ENCODE measurements at regions not wholly inside any gene's neighbourhood (a gene's known extent, or its start where the extent isn't known, plus 50 kb on each side); places are given as distances from the start of the nearest gene placed in this dataset.

- intact Hi-C loops (cut with DNase I), result no loop called here
- 88 to 89% methylated on average over 3 of the region's 3 CpGs for WGBS, 2 donors
- no peaks in the 10 kb centered on the region for H3K27me3 ChIP-seq
- no peak for ATAC-seq
- H3K4me1 ChIP-seq, result no peaks in the 10 kb centered on the region
- no peak overlapping the region for H3K4me3 ChIP-seq
- no peak for TF ChIP-seq CTCF (IDR thresholded peaks at IDR 0.05)
- no peaks in the 10 kb centered on the region for H3K36me3 ChIP-seq
- DNase-seq, result no peak
- H3K9me3 ChIP-seq, result no peaks in the 10 kb centered on the region
- H3K27ac ChIP-seq, result no peak overlapping the region
- no peak for FAIRE-seq
Measured at GRCh38 chr5:38681029-38681706, 124.7 kb upstream of the LIFR start.

GRCh38 chr5:38681966-38682365, 125.5 kb upstream of the LIFR start:
- H3K27ac ChIP-seq, result no peak overlapping the region
- no peak for FAIRE-seq
- intact Hi-C loops (cut with DNase I), result no loop called here
- H3K27me3 ChIP-seq, result no peaks in the 10 kb centered on the region
- no peak for ATAC-seq
- no peaks in the 10 kb centered on the region for H3K4me1 ChIP-seq
- H3K9me3 ChIP-seq, result no peaks in the 10 kb centered on the region
- DNase-seq, result no peak
- no peaks in the 10 kb centered on the region for H3K36me3 ChIP-seq
- no peak for TF ChIP-seq CTCF (IDR thresholded peaks at IDR 0.05)
- 71 to 83% methylated on average over 6 of the region's 6 CpGs for WGBS, 2 donors
- no peak overlapping the region for H3K4me3 ChIP-seq

DNA sequence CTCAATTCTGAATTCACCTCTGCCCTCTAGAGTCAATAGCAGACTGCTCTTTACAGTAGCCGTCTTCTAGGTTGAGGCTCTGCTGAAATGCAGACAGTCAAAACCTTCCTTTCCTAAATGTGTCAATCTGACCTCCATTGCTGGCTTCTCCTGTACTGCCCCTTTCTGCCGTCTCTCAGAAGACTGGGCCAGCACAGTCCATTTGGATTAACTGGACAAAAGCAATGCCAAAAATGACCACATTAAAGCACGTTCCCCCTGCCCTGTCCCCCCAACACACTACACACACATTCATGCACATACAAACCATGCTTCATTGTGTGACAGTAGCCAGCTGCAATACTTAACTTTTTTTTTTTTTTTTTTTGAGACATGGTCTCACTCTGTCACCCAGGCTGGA, 130.2 kb upstream of the LIFR start:
- DNase-seq (no peak), ATAC-seq (no peak), FAIRE-seq (no peak)
- no peaks in the 10 kb centered on the region for H3K36me3 ChIP-seq
- no peaks in the 10 kb centered on the region for H3K4me1 ChIP-seq
- no peak overlapping the region for H3K27ac ChIP-seq
- H3K9me3 ChIP-seq, result no peaks in the 10 kb centered on the region
- TF ChIP-seq CTCF (IDR thresholded peaks at IDR 0.05), result no peak
- H3K27me3 ChIP-seq, result no peaks in the 10 kb centered on the region
- no peak overlapping the region for H3K4me3 ChIP-seq
- intact Hi-C loops (cut with DNase I), result no loop called here
- WGBS, 2 donors, result 53 to 56% methylated on average over 3 of the region's 3 CpGs

DNA sequence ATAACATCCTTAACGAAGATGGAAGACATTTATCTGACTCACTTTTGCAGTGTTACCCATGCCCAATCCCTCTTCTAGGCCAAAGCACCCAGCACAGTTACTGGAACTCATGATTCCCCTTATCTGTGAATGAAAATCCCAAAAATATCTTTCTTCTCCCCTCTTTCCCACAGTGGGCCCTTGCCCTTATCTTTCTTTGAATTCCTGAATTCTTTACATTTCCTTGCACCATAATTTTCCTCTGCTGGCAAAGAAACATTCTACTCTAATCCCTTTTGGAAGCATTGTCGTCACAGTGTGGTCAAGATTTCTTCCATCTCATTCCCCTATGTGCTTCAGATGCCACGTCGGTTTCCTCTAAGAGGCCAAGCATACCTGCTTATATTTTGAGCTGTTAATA, 135.9 kb upstream of the LIFR start:
- no peaks in the 10 kb centered on the region for H3K4me1 ChIP-seq
- H3K36me3 ChIP-seq, result no peaks in the 10 kb centered on the region
- no peaks in the 10 kb centered on the region for H3K27me3 ChIP-seq
- no peak for ATAC-seq
- no peak for DNase-seq
- 70 to 82% methylated on average over 4 of the region's 4 CpGs for WGBS, 2 donors
- no peak overlapping the region for H3K27ac ChIP-seq
- intact Hi-C loops (cut with DNase I), result no loop called here
- H3K9me3 ChIP-seq, result no peaks in the 10 kb centered on the region
- H3K4me3 ChIP-seq, result no peak overlapping the region
- no peak for FAIRE-seq
- no peak for TF ChIP-seq CTCF (IDR thresholded peaks at IDR 0.05)

DNA sequence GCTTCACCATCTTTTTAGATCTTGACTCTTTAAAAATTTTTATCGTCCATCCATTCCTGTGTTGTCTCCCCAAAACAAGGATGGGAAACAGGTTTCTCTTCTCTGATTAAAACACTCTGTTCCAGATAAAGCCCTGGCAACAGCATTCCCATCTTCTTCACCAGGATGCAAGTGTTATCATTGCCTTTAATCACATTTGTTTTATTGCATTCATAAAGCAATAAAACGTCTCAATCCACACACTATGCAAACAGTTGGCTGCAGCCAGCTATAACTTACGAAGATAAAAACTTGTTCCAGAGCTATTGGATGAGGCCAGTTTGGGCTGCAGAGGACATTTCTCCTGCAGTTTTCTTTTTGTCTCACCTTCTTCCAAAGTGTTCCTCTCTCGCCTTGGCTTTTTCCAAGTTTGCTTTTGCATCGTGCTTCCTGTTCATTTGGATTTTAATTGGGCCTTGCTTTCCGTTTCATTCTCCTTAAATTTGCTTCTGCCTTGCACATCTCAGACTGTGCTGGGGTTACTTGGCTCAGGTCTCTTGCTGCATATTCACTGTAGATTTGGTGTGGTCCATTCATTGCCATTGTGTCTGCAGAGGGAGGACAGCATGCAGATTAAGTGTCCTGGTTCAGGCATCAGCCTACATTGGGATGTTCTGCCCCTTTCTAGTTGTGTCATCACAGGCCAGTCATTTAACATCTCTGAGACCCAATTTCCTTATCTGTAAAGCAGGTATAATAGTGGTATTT, 136.5 kb upstream of the LIFR start:
- FAIRE-seq (no peak), ATAC-seq (no peak), DNase-seq (no peak)
- TF ChIP-seq CTCF (IDR thresholded peaks at IDR 0.05), result no peak
- no peak overlapping the region for H3K27ac ChIP-seq
- no peaks in the 10 kb centered on the region for H3K27me3 ChIP-seq
- intact Hi-C loops (cut with DNase I), result no loop called here
- H3K4me3 ChIP-seq, result no peak overlapping the region
- H3K9me3 ChIP-seq, result no peaks in the 10 kb centered on the region
- no peaks in the 10 kb centered on the region for H3K36me3 ChIP-seq
- no peaks in the 10 kb centered on the region for H3K4me1 ChIP-seq
- 69 to 80% methylated on average over 6 of the region's 6 CpGs for WGBS, 2 donors

Measured in pancreas (tissue), 10 donors.